ENCODE measurements at regions not wholly inside any gene's neighbourhood (a gene's known extent, or its start where the extent isn't known, plus 50 kb on each side); places are given as distances from the start of the nearest gene placed in this dataset.

DNA sequence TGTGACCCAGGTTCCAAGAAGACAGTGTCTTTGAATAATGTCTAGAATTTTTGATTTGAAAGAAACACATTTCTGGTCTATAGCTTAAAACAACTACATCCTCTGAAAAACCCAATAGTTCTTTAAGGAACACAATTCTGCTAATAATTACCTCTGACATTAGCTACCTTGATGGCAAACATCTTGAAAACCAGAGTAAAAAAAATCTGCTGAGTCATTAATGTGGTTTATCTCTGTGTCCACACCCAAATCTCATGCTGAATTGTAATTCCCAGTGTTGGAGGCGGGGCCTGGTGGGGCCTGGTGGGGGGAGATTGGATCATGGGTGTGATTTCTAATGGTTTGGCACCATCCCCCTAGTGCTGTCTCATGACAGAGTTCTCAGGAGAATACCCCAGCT lies 1233.8 kb downstream of the NLGN4X start (continued):
- TF ChIP-seq, protein P1, sequence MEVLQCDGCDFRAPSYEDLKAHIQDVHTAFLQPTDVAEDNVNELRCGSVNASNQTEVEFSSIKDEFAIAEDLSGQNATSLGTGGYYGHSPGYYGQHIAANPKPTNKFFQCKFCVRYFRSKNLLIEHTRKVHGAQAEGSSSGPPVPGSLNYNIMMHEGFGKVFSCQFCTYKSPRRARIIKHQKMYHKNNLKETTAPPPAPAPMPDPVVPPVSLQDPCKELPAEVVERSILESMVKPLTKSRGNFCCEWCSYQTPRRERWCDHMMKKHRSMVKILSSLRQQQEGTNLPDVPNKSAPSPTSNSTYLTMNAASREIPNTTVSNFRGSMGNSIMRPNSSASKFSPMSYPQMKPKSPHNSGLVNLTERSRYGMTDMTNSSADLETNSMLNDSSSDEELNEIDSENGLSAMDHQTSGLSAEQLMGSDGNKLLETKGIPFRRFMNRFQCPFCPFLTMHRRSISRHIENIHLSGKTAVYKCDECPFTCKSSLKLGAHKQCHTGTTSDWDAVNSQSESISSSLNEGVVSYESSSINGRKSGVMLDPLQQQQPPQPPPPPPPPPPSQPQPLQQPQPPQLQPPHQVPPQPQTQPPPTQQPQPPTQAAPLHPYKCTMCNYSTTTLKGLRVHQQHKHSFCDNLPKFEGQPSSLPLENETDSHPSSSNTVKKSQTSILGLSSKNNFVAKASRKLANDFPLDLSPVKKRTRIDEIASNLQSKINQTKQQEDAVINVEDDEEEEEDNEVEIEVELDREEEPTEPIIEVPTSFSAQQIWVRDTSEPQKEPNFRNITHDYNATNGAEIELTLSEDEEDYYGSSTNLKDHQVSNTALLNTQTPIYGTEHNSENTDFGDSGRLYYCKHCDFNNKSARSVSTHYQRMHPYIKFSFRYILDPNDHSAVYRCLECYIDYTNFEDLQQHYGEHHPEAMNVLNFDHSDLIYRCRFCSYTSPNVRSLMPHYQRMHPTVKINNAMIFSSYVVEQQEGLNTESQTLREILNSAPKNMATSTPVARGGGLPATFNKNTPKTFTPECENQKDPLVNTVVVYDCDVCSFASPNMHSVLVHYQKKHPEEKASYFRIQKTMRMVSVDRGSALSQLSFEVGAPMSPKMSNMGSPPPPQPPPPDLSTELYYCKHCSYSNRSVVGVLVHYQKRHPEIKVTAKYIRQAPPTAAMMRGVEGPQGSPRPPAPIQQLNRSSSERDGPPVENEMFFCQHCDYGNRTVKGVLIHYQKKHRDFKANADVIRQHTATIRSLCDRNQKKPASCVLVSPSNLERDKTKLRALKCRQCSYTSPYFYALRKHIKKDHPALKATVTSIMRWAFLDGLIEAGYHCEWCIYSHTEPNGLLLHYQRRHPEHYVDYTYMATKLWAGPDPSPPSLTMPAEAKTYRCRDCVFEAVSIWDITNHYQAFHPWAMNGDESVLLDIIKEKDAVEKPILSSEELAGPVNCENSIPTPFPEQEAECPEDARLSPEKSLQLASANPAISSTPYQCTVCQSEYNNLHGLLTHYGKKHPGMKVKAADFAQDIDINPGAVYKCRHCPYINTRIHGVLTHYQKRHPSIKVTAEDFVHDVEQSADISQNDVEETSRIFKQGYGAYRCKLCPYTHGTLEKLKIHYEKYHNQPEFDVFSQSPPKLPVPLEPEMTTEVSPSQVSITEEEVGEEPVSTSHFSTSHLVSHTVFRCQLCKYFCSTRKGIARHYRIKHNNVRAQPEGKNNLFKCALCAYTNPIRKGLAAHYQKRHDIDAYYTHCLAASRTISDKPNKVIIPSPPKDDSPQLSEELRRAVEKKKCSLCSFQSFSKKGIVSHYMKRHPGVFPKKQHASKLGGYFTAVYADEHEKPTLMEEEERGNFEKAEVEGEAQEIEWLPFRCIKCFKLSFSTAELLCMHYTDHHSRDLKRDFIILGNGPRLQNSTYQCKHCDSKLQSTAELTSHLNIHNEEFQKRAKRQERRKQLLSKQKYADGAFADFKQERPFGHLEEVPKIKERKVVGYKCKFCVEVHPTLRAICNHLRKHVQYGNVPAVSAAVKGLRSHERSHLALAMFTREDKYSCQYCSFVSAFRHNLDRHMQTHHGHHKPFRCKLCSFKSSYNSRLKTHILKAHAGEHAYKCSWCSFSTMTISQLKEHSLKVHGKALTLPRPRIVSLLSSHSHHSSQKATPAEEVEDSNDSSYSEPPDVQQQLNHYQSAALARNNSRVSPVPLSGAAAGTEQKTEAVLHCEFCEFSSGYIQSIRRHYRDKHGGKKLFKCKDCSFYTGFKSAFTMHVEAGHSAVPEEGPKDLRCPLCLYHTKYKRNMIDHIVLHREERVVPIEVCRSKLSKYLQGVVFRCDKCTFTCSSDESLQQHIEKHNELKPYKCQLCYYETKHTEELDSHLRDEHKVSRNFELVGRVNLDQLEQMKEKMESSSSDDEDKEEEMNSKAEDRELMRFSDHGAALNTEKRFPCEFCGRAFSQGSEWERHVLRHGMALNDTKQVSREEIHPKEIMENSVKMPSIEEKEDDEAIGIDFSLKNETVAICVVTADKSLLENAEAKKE (CRISPR knock-in tag; IDR thresholded peaks at IDR 0.05), result no peak
- TF ChIP-seq CREB1 (CRISPR knock-in tag; IDR thresholded peaks at IDR 0.05; ENCODE audit: low read depth), result no peak

DNA sequence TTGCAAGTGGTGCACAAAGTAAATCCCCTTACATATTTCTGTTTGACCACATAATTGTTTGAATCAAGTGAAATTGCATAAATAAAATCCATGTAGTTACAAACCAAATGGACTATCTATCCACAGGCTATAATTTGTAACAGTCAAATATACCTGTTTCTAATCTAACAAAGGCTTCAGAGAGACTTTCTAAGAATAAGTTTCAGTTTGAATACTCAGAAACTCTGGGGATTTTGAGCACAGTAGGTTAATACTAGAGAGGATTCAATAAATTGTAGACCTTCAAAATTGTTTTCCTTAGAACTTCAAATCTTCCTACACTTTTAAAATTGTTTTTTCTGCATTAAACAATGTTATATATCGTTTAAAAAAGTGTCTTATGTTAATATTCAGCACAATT lies 1250.1 kb downstream of the NLGN4X start:
- H3K27me3 Mint-ChIP-seq (ENCODE audit: insufficient read depth, low read depth, poor library complexity), result peaks cover 5% of the 10 kb centered on the region
- H3K4me3 ChIP-seq, result no peak overlapping the region
- H3K4me1 Mint-ChIP-seq, result no peaks in the 10 kb centered on the region
- H3K27ac ChIP-seq (ENCODE audit: low read depth), result no peak overlapping the region
- no peak overlapping the region for H3K27ac Mint-ChIP-seq
- no peaks in the 10 kb centered on the region for H3K9me2 ChIP-seq (ENCODE audit: insufficient read depth)
- no peak overlapping the region for H3K4me3 Mint-ChIP-seq
- DNase-seq (ENCODE audit: low spot score) (no peak), ATAC-seq (no peak)
- no peaks in the 10 kb centered on the region for H3K4me1 ChIP-seq (ENCODE audit: insufficient read depth)
- H3K36me3 Mint-ChIP-seq (ENCODE audit: low read depth), result no peaks in the 10 kb centered on the region
- H3K4me2 ChIP-seq, result no peak overlapping the region
- H3K36me3 ChIP-seq (ENCODE audit: insufficient read depth), result no peaks in the 10 kb centered on the region
- no peaks in the 10 kb centered on the region for H4K20me1 ChIP-seq (replicated peaks; ENCODE audit: insufficient read depth)
- no peaks in the 10 kb centered on the region for H3F3A ChIP-seq (replicated peaks; ENCODE audit: low read depth)
- no peaks in the 10 kb centered on the region for H3K27me3 ChIP-seq (ENCODE audit: insufficient read depth)
- no peak overlapping the region for H2AFZ ChIP-seq
- H3K9me3 Mint-ChIP-seq, result peaks cover 3% of the 10 kb centered on the region; the same call in 2 of the 3 replicates
- H3K79me2 ChIP-seq (replicated peaks; ENCODE audit: insufficient read depth), result no peaks in the 10 kb centered on the region
- TF ChIP-seq STAT1 (IDR thresholded peaks at IDR 0.05; ENCODE audit: unreplicated experiment) (no peak), CREB1 (CRISPR knock-in tag; IDR thresholded peaks at IDR 0.05; ENCODE audit: low read depth) (no peak), POLR2AphosphoS5 (IDR thresholded peaks at IDR 0.05; ENCODE audit: low read depth) (no peak), EZH2phosphoT487 (IDR thresholded peaks at IDR 0.05; ENCODE audit: unreplicated experiment) (no peak), ZNF114 (CRISPR knock-in tag; IDR thresholded peaks at IDR 0.05) (no peak), NANOG (IDR thresholded peaks at IDR 0.05; ENCODE audit: borderline replicate concordance) (no peak)
- TF ChIP-seq, protein P2, sequence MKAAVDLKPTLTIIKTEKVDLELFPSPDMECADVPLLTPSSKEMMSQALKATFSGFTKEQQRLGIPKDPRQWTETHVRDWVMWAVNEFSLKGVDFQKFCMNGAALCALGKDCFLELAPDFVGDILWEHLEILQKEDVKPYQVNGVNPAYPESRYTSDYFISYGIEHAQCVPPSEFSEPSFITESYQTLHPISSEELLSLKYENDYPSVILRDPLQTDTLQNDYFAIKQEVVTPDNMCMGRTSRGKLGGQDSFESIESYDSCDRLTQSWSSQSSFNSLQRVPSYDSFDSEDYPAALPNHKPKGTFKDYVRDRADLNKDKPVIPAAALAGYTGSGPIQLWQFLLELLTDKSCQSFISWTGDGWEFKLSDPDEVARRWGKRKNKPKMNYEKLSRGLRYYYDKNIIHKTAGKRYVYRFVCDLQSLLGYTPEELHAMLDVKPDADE (IDR thresholded peaks at IDR 0.05), result no peak
- TF ChIP-seq, protein P3, sequence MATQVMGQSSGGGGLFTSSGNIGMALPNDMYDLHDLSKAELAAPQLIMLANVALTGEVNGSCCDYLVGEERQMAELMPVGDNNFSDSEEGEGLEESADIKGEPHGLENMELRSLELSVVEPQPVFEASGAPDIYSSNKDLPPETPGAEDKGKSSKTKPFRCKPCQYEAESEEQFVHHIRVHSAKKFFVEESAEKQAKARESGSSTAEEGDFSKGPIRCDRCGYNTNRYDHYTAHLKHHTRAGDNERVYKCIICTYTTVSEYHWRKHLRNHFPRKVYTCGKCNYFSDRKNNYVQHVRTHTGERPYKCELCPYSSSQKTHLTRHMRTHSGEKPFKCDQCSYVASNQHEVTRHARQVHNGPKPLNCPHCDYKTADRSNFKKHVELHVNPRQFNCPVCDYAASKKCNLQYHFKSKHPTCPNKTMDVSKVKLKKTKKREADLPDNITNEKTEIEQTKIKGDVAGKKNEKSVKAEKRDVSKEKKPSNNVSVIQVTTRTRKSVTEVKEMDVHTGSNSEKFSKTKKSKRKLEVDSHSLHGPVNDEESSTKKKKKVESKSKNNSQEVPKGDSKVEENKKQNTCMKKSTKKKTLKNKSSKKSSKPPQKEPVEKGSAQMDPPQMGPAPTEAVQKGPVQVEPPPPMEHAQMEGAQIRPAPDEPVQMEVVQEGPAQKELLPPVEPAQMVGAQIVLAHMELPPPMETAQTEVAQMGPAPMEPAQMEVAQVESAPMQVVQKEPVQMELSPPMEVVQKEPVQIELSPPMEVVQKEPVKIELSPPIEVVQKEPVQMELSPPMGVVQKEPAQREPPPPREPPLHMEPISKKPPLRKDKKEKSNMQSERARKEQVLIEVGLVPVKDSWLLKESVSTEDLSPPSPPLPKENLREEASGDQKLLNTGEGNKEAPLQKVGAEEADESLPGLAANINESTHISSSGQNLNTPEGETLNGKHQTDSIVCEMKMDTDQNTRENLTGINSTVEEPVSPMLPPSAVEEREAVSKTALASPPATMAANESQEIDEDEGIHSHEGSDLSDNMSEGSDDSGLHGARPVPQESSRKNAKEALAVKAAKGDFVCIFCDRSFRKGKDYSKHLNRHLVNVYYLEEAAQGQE (IDR thresholded peaks at IDR 0.05; ENCODE audit: unreplicated experiment), result no peak
